ENCODE measurements at regions not wholly inside any gene's neighbourhood (a gene's known extent, or its start where the extent isn't known, plus 50 kb on each side); places are given as distances from the start of the nearest gene placed in this dataset.

- Histone ChIP-seq H3K4me1 (no peaks in the 10 kb centered on the region), H3K36me3 (replicated peaks) (no peaks in the 10 kb centered on the region), H3K27me3 (ENCODE audit: low read depth) (no peaks in the 10 kb centered on the region), H3K4me3 (no peak overlapping the region), H3K9me3 (0 out of 2 replicates have a peak, but pooled peaks cover 4% of the 10 kb centered on the region)
- in situ Hi-C loops (cut with MboI; ENCODE audit: low sequenced_read_pairs), result no loop called here
- DNase-seq (ENCODE audit: low spot score in 2 of 2), result no peak
Measured at GRCh38 chr4:186875476-186875875, 151.8 kb upstream of the FAT1 start.

- in situ Hi-C loops (cut with MboI; ENCODE audit: low sequenced_read_pairs), result no loop called here
- no peak for DNase-seq (ENCODE audit: low spot score in 2 of 2)
- H3K4me3 ChIP-seq, result no peak overlapping the region
- H3K27me3 ChIP-seq (ENCODE audit: low read depth), result no peaks in the 10 kb centered on the region
- H3K36me3 ChIP-seq (replicated peaks), result no peaks in the 10 kb centered on the region
- no peaks in the 10 kb centered on the region for H3K4me1 ChIP-seq
- H3K9me3 ChIP-seq, result 0 out of 2 replicates have a peak, but pooled peaks cover 4% of the 10 kb centered on the region
Measured at GRCh38 chr4:186876961-186877626, 153.4 kb upstream of the FAT1 start.

GRCh38 chr4:186878203-186878776 lies 154.6 kb upstream of the FAT1 start:
- in situ Hi-C loops (cut with MboI; ENCODE audit: low sequenced_read_pairs), result no loop called here
- Histone ChIP-seq H3K36me3 (replicated peaks) (no peaks in the 10 kb centered on the region), H3K4me1 (no peaks in the 10 kb centered on the region), H3K4me3 (no peak overlapping the region), H3K27me3 (ENCODE audit: low read depth) (no peaks in the 10 kb centered on the region), H3K9me3 (no peaks in the 10 kb centered on the region)
- DNase-seq (ENCODE audit: low spot score in 2 of 2), result no peak

GRCh38 chr4:186881521-186882220 lies 158.0 kb upstream of the FAT1 start:
- Histone ChIP-seq H3K9me3 (no peaks in the 10 kb centered on the region), H3K27me3 (ENCODE audit: low read depth) (no peaks in the 10 kb centered on the region), H3K4me1 (peaks cover 2% of the 10 kb centered on the region), H3K36me3 (replicated peaks) (no peaks in the 10 kb centered on the region), H3K4me3 (no peak overlapping the region)
- in situ Hi-C loops (cut with MboI; ENCODE audit: low sequenced_read_pairs), result no loop called here
- DNase-seq (ENCODE audit: low spot score in 2 of 2), result no peak

GRCh38 chr4:186882293-186882692 lies 158.6 kb upstream of the FAT1 start:
- Histone ChIP-seq H3K9me3 (no peaks in the 10 kb centered on the region), H3K27me3 (ENCODE audit: low read depth) (no peaks in the 10 kb centered on the region), H3K4me3 (no peak overlapping the region), H3K4me1 (peaks cover 7% of the 10 kb centered on the region), H3K36me3 (replicated peaks) (no peaks in the 10 kb centered on the region)
- in situ Hi-C loops (cut with MboI; ENCODE audit: low sequenced_read_pairs), result no loop called here
- no peak for DNase-seq (ENCODE audit: low spot score in 2 of 2)

GRCh38 chr4:186885289-186885688 lies 161.6 kb upstream of the FAT1 start:
- Histone ChIP-seq H3K36me3 (replicated peaks) (no peaks in the 10 kb centered on the region), H3K4me3 (no peak overlapping the region), H3K27me3 (ENCODE audit: low read depth) (no peaks in the 10 kb centered on the region), H3K4me1 (peaks cover 19% of the 10 kb centered on the region), H3K9me3 (no peaks in the 10 kb centered on the region)
- no peak for DNase-seq (ENCODE audit: low spot score in 2 of 2)
- in situ Hi-C loops (cut with MboI; ENCODE audit: low sequenced_read_pairs), result no loop called here

GRCh38 chr4:186886759-186887158 lies 163.1 kb upstream of the FAT1 start:
- in situ Hi-C loops (cut with MboI; ENCODE audit: low sequenced_read_pairs), result no loop called here
- DNase-seq (ENCODE audit: low spot score in 2 of 2), result no peak
- H3K27me3 ChIP-seq (ENCODE audit: low read depth), result no peaks in the 10 kb centered on the region
- H3K4me3 ChIP-seq, result no peak overlapping the region
- no peaks in the 10 kb centered on the region for H3K36me3 ChIP-seq (replicated peaks)
- no peaks in the 10 kb centered on the region for H3K9me3 ChIP-seq
- peaks cover 19% of the 10 kb centered on the region for H3K4me1 ChIP-seq

GRCh38 chr4:186887291-186887700 lies 163.6 kb upstream of the FAT1 start:
- no peaks in the 10 kb centered on the region for H3K9me3 ChIP-seq
- H3K36me3 ChIP-seq (replicated peaks), result no peaks in the 10 kb centered on the region
- in situ Hi-C loops (cut with MboI; ENCODE audit: low sequenced_read_pairs), result no loop called here
- peak; percentile 84 to 99 for DNase-seq (ENCODE audit: low spot score in 2 of 2)
- no peaks in the 10 kb centered on the region for H3K27me3 ChIP-seq (ENCODE audit: low read depth)
- peaks cover 19% of the 10 kb centered on the region for H3K4me1 ChIP-seq
- H3K4me3 ChIP-seq, result no peak overlapping the region

- in situ Hi-C loops (cut with MboI; ENCODE audit: low sequenced_read_pairs), result no loop called here
- DNase-seq (ENCODE audit: low spot score in 2 of 2), result peak; percentile 63 to 81
- peaks cover 19% of the 10 kb centered on the region for H3K4me1 ChIP-seq
- H3K9me3 ChIP-seq, result no peaks in the 10 kb centered on the region
- no peak overlapping the region for H3K4me3 ChIP-seq
- no peaks in the 10 kb centered on the region for H3K36me3 ChIP-seq (replicated peaks)
- H3K27me3 ChIP-seq (ENCODE audit: low read depth), result no peaks in the 10 kb centered on the region
Measured at GRCh38 chr4:186887752-186888151, 164.1 kb upstream of the FAT1 start.

- H3K27me3 ChIP-seq (ENCODE audit: low read depth), result no peaks in the 10 kb centered on the region
- no peaks in the 10 kb centered on the region for H3K36me3 ChIP-seq (replicated peaks)
- in situ Hi-C loops (cut with MboI; ENCODE audit: low sequenced_read_pairs), result no loop called here
- no peak overlapping the region for H3K4me3 ChIP-seq
- DNase-seq (ENCODE audit: low spot score in 2 of 2), result no peak
- peaks cover 19% of the 10 kb centered on the region for H3K4me1 ChIP-seq
- H3K9me3 ChIP-seq, result no peaks in the 10 kb centered on the region
Measured at GRCh38 chr4:186889876-186890643, 166.4 kb upstream of the FAT1 start.

GRCh38 chr4:186891859-186892486 lies 168.3 kb upstream of the FAT1 start:
- in situ Hi-C loops (cut with MboI; ENCODE audit: low sequenced_read_pairs), result no loop called here
- peaks cover 14% of the 10 kb centered on the region for H3K4me1 ChIP-seq

GRCh38 chr4:186898367-186898766 lies 174.7 kb upstream of the FAT1 start:
- in situ Hi-C loops (cut with MboI; ENCODE audit: low sequenced_read_pairs), result no loop called here
- no peaks in the 10 kb centered on the region for H3K4me1 ChIP-seq
- H3K4me3 ChIP-seq, result no peak overlapping the region
- H3K9me3 ChIP-seq, result no peaks in the 10 kb centered on the region
- no peaks in the 10 kb centered on the region for H3K36me3 ChIP-seq (replicated peaks)
- DNase-seq (ENCODE audit: low spot score in 2 of 2), result no peak
- H3K27me3 ChIP-seq (ENCODE audit: low read depth), result no peaks in the 10 kb centered on the region

More at GRCh38 chr4:186891859-186892486, 168.3 kb upstream of the FAT1 start:
- no peak overlapping the region for H3K4me3 ChIP-seq
- H3K36me3 ChIP-seq (replicated peaks), result no peaks in the 10 kb centered on the region
- H3K27me3 ChIP-seq (ENCODE audit: low read depth), result no peaks in the 10 kb centered on the region
- no peak for DNase-seq (ENCODE audit: low spot score in 2 of 2)
- H3K9me3 ChIP-seq, result no peaks in the 10 kb centered on the region

- no peak overlapping the region for H3K4me3 ChIP-seq
- no peaks in the 10 kb centered on the region for H3K4me1 ChIP-seq
- H3K27me3 ChIP-seq (ENCODE audit: low read depth), result no peaks in the 10 kb centered on the region
- H3K9me3 ChIP-seq, result no peaks in the 10 kb centered on the region
- in situ Hi-C loops (cut with MboI; ENCODE audit: low sequenced_read_pairs), result no loop called here
- no peaks in the 10 kb centered on the region for H3K36me3 ChIP-seq (replicated peaks)
- no peak for DNase-seq (ENCODE audit: low spot score in 2 of 2)
Measured at GRCh38 chr4:186900232-186900900, 176.7 kb upstream of the FAT1 start.
